SH-SY5Y (cell line): ENCODE measurements at regions not wholly inside any gene's neighbourhood (a gene's known extent, or its start where the extent isn't known, plus 50 kb on each side); places are given as distances from the start of the nearest gene placed in this dataset.

Experiments
- GATA2 ChIP-seq: IDR thresholded peaks from 2 replicates; pipeline ENCODE4 v1.6.1; 2011; ENCODE audit warnings: mild to moderate bottlenecking, low read depth, low read length
- GATA3 ChIP-seq: IDR thresholded peaks from 2 replicates; pipeline ENCODE4 v1.6.1; 2011; ENCODE audit warnings: low read depth, mild to moderate bottlenecking, low read length, moderate library complexity

GRCh38 chr5:131107128-131107527 lies 57.9 kb downstream of the HINT1 start:
- TF ChIP-seq GATA2 (no peak), GATA3 (no peak)

DNA sequence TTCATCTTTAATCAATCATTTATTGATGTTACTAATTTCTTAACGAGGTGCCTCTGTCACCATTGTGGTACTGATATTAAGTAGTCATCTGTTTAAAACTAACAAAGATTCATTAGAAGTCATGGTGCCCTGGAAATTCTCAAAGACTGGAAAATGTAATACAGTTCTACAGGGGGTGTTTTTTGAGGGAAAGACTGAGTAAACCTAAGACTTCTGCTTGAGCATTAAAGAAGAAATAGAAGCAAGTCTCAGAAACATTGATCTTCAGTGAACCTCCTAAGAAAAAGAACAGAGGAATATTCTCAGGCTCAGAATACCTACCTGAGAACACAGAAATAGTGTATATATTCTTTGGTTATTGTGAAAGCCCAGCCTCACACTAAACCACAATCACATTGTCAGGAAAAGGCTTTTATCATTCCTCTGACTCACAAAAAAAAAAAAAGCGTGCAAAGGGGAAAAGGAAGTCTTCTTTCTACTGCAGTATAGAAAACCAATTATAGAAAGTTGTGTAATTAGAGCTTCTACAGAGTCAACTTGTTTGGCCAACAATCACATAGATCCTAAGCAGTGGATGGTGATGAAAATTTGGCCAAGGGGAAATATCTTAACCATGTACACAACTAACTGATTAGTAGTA lies 60.8 kb downstream of the HINT1 start:
- no peak for TF ChIP-seq GATA3
- no peak for TF ChIP-seq GATA2

DNA sequence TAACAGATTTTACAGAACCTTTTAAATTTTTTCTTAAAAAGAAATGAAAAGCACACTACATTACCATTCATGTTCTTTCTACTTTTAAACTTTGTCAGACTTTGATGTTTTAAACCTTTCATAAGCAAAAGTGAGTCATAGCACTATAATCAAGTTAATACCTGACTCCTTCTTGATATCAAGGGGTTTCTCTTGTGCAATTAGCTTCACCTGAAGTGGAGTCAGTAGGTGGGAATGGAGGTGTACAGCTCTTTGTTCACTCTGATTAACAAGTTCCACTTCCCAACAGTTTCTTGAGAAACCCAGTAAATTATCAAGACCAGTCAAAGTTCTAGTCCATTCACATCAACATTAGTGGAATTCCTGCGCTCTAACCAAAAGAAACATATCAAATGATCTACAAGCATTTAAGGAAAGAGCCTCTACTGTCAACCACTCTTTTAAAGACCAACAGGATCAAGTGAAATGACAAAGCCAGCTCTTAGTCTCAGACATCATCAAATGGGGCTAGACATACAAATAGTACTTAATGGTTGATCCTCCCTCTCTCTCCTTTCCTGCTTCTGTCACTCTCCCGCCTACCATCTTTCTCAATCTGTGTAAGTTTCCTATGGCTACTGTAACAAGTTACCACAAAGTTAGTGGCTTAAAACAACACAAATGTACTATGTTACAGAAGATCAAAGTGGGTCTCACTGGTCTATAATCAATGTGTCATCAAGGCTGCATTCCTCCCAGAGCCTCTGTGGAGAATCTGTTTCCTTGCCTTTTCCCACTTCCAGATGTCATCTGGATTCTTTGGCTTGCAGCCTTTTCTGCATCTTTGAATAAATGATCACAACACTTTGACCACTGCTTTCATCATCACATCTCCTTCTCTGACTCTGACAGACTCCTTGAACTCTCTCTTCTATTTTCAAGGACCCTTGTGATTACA lies 68.0 kb downstream of the HINT1 start:
- TF ChIP-seq GATA2, result no peak
- TF ChIP-seq GATA3, result no peak

DNA sequence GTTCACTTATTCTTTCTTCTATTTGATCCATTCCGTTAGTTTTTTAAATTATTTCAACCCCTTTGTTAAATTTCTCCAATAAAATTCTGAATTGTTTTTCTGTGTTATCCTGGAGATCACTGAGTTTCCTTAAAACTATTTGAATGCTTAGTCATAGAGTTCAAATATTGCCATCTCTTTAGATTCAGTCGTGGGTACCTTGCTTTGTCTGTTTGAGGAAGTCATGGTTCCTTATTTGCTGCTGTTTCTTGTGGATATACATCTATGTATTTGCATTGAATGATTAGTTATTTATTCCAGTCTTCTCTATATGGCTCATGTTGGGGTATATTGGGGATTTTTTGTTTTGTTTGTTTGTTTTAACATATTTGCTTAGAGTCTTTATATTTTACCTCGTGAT lies 80.6 kb downstream of the HINT1 start:
- TF ChIP-seq GATA2 (no peak), GATA3 (no peak)

GRCh38 chr5:131081913-131082488 lies 83.1 kb downstream of the HINT1 start:
- TF ChIP-seq GATA3 (no peak), GATA2 (no peak)

- no peak for TF ChIP-seq GATA3
- TF ChIP-seq GATA2, result no peak
These were observed 83.7 kb downstream of the HINT1 start for GRCh38 chr5:131081374-131081773.

GRCh38 chr5:131079232-131079631 lies 85.8 kb downstream of the HINT1 start:
- TF ChIP-seq GATA3 (no peak), GATA2 (no peak)

DNA sequence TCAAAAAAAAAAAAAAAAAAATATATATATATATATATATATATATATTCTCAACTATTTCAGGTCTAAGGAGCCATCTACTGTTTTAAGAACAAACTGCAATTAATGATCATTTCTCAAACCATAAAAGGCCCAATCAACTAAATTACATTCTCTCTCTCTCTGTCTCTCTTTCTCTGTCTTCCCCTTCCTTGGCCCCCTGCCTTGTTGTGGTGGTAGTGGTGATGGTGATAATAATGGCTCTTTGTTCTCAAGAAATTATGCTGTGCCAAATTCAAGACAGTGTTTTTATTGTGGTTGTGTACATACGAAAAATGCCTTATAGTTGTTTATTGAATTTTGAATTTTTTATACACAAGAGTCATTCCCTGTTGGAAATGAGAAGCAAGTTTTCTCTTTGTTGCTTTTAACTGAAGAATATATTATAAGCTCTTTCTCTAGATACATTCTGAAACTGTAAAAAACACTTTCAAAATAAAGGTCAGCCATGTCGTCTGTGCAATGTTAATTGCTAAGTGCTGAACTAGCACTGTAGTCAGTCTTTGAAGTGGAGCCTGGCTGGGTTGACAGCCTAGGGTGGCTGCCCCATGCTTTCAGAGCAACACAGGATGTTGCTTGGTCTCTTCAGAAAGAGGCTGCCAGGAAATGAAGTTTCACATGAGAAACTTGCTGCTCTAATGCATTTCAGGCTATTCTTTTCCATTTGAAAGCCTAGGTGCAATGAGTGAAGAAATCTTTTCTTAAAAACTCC lies 96.0 kb downstream of the HINT1 start:
- TF ChIP-seq GATA2, result no peak
- TF ChIP-seq GATA3, result no peak

GRCh38 chr5:131068076-131068475 lies 97.0 kb downstream of the HINT1 start:
- TF ChIP-seq GATA3, result no peak
- TF ChIP-seq GATA2, result no peak

DNA sequence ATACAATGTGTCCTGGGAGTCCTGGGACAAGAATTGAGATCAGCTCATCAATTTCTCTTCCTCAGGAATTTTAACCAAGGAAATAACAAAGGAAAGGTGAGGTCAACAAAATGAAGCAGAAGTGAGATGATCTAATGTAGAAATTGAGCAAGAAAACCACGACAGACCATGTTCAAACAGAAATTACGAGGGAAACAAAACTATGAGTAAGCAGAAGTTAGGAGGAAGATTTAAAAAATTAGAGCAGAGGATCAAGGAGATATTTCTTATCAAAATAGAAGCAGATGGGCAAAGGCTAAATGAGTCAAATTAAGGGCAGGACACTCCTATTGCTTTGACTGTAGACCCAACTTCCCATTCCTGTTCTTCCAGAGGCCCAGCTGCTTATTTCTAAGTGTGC lies 97.4 kb downstream of the HINT1 start:
- TF ChIP-seq GATA3 (no peak), GATA2 (no peak)

DNA sequence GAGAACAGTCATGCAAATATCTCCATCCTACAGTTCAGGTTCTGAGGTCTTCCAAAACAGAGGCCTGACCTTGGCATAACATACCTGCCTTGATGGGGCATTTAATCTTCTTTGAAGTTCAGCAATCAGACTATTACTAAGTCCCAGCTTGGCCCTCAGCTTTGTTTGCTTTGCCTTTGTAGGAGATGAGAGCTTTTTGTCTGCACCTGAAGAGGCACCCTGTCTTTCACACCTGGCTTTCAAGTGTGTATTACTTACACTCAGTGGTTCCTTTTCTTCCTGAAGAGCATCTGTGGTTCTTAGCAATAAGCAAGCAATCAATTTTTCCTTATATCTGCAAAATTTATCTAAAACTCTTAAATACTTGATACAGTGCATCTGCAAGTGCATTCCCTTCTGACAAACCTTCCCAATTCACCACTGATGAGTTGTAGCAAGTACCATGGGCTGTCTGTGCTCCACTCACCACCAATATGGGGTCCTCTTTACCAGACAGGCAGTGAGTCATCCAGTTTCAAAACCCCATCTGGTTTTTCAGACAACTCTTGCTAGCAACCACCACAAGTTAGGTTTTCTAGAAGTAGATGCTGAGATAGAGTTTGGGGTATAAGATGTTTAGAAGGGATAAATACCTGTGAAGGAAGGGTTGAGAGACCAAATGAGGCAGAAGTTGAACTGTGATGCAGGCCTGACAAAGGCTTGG lies 100.2 kb downstream of the HINT1 start:
- no peak for TF ChIP-seq GATA3
- TF ChIP-seq GATA2, result no peak

DNA sequence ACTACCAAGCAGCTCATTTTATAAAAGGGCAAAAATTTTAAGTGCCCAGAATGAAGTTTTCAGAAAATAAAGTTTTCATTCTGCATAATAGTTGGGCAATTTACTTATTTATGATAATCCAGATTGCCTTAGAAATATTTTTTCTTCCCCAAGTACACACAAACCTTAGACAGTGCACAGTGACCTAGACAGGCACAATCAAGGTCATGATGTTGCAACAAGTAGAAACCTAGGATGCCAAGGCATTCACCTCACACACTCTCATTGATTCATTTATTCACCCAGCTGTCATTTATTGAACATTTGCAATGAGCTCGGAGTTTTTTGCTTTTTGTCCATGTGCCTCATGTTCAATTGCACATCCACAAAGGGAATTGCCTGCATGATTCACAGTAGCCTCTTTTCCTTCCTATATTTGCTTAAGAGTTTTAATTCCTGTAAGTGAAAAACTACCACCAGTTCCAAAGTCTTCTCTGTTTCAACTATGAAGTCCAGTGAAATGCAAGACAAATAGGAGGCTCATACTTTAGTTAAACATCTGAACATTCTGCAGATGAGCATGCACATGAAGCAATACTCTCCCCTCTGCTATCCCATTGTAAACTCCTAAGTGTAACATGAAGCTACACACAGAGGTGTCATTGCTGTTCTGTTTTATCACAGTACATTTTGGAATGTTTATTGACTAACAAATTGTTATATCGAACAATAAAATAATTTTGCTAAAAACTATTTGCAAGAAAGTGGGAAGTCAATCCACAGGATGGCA lies 122.9 kb downstream of the HINT1 start:
- TF ChIP-seq GATA2 (no peak), GATA3 (no peak)

DNA sequence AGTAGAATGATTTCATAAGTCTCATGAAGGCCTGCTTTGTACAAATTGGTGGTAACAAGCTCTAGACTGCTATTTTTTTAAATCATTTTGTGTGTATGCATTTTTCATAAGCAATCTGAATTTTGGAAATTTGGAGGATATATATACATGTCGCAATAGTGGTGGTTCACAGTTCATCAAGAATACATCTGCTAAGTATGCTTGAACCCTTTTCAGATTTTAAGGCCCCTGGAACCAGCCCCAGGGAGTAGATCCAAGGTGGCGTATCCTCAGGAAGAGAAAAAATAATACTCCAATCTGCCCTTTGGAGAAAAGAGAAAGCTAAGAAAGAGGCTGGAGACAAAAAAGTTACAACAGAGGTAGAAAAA lies 141.6 kb downstream of the HINT1 start:
- TF ChIP-seq GATA3, result no peak
- no peak for TF ChIP-seq GATA2
